Kidney epithelial cell (primary cell): ENCODE measurements at regions not wholly inside any gene's neighbourhood (a gene's known extent, or its start where the extent isn't known, plus 50 kb on each side); places are given as distances from the start of the nearest gene placed in this dataset.

Experiments
- DNase-seq: peaks from one replicate; pipeline ENCODE4 v3.0.0-alpha.2; 2010; ENCODE audit warnings: low read depth
- H3K27me3 ChIP-seq: 2 replicates; pipeline ENCODE4 v1.6.0; 2011; ENCODE audit warnings: low read length; ENCODE audit not compliant: control insufficient read depth, insufficient read depth
- H3K36me3 ChIP-seq: 2 replicates; pipeline ENCODE4 v1.5.1; 2011; ENCODE audit warnings: low read length; ENCODE audit not compliant: control insufficient read depth, insufficient read depth
- H3K4me3 ChIP-seq: 2 replicates; pipeline ENCODE4 v1.5.1; 2011; ENCODE audit warnings: low read depth, mild to moderate bottlenecking, control low read depth, low read length
- CTCF ChIP-seq: IDR thresholded peaks from 2 replicates; pipeline ENCODE4 v1.5.1; 2011; ENCODE audit warnings: mild to moderate bottlenecking, moderate library complexity, low read length, control low read depth, inconsistent platforms; ENCODE audit not compliant: insufficient read depth, poor library complexity, severe bottlenecking

GRCh38 chr7:41882745-41883420 is 180.0 kb upstream of the INHBA start:
- TF ChIP-seq CTCF, result no peak
- no peaks in the 10 kb centered on the region for H3K36me3 ChIP-seq
- no peaks in the 10 kb centered on the region for H3K27me3 ChIP-seq
- no peak for DNase-seq
- no peak overlapping the region for H3K4me3 ChIP-seq

- no peak overlapping the region for H3K4me3 ChIP-seq
- no peaks in the 10 kb centered on the region for H3K27me3 ChIP-seq
- no peak for DNase-seq
- TF ChIP-seq CTCF, result no peak
- H3K36me3 ChIP-seq, result no peaks in the 10 kb centered on the region
These were observed 179.4 kb upstream of the INHBA start for GRCh38 chr7:41882256-41882655.

- TF ChIP-seq CTCF, result no peak
- no peaks in the 10 kb centered on the region for H3K27me3 ChIP-seq
- H3K4me3 ChIP-seq, result no peak overlapping the region
- no peak for DNase-seq
- no peaks in the 10 kb centered on the region for H3K36me3 ChIP-seq
These were observed 178.6 kb upstream of the INHBA start for GRCh38 chr7:41881331-41882130.

GRCh38 chr7:41880107-41880506 is 177.2 kb upstream of the INHBA start:
- no peaks in the 10 kb centered on the region for H3K27me3 ChIP-seq
- H3K36me3 ChIP-seq, result no peaks in the 10 kb centered on the region
- no peak for TF ChIP-seq CTCF
- H3K4me3 ChIP-seq, result no peak overlapping the region
- no peak for DNase-seq

- no peak for DNase-seq
- no peaks in the 10 kb centered on the region for H3K27me3 ChIP-seq
- no peak for TF ChIP-seq CTCF
- H3K36me3 ChIP-seq, result no peaks in the 10 kb centered on the region
- H3K4me3 ChIP-seq, result no peak overlapping the region
These were observed 176.5 kb upstream of the INHBA start for GRCh38 chr7:41879403-41879802.
